Stimulated activated CD4-positive, alpha-beta T cell treated with anti-CD3 and anti-CD28 coated beads, Interleukin-1b, Interleukin-23, amount 100 ng/mL, for 48 hours (primary cell): ENCODE measurements at regions not wholly inside any gene's neighbourhood (a gene's known extent, or its start where the extent isn't known, plus 50 kb on each side); places are given as distances from the start of the nearest gene placed in this dataset.
"Not testable (repeated sequence)": the region's sequence is repeated elsewhere in the genome, so short reads cannot be mapped to it uniquely, and the experiment has no call there.

Experiments
- DNase-seq: peaks from one replicate; pipeline ENCODE4 v3.0.0-alpha.2; 2020

- no peak for DNase-seq
Measured at GRCh38 chr6:154923199-154923869, 71.8 kb upstream of the TIAM2 start.

GRCh38 chr6:154925130-154925529 is 70.0 kb upstream of the TIAM2 start:
- no peak for DNase-seq

GRCh38 chr6:154926366-154926765 is 68.7 kb upstream of the TIAM2 start:
- DNase-seq = no peak

GRCh38 chr6:154928325-154928922 is 66.7 kb upstream of the TIAM2 start:
- DNase-seq = peak; percentile 58

DNA sequence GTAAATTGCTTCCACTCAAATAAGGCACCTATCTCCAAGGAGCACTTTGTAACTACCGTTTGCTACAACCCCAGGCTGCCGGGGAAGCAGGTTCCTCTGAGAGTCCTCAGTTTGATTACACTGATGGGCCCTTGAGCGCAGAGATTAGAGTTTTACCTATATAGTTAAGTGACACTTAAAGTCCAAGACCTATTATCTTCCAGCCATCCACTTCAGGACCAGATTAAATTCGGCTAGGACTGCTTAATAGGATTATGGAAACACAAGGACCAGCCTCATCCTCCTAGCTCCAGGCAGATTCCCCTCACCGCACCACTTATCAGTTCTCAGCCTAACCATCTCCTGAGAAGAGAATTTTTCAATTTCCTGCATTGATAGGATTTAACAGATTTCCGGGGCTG is 64.7 kb upstream of the TIAM2 start:
- DNase-seq = no peak

GRCh38 chr6:154931711-154932424 is 63.2 kb upstream of the TIAM2 start:
- no peak for DNase-seq

DNA sequence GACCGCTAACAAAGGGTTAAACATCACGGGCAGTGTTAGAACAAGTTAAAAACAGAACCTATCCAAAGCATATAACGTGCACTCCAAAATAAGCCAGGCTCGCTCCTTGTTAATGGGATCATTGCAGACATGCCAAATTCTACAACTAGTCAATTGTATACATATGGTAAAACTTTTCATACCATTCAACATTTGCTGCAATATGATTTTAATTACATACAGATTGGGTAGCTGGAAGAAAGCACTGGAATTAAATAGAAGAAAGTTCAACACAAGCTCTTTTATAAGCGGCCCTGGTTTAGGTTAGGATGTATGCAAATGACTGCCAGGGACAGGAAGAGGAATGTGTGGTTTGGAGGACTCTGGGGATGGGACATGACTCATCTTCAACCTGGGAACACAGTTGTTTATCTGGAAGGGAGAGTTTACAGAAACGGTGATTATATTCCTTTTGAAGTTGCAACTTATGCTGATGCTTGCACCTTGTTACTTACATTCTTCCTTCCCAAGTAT is 62.5 kb upstream of the TIAM2 start:
- DNase-seq = no peak

- no peak for DNase-seq
Measured at GRCh38 chr6:154933181-154933827, 61.8 kb upstream of the TIAM2 start.

- DNase-seq = no peak
Measured at GRCh38 chr6:154937306-154938220, 57.6 kb upstream of the TIAM2 start.

DNA sequence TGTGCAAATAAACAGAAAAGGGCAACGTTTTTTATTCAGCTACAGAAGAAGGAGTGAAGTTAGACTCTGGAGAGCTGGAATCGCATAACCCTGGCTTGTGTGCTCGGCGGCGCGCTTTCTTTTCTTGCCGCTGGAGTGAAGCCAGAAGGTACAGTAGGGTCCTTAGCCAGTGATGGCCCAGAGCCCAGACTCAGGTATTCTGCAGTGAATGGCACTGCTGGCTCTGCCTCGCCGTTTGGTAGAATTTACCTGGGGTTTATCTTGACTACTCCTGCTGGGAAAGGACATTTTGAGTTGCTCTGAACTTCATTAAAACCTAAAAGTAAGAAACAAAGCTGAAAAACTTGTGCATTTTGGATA is 56.9 kb upstream of the TIAM2 start:
- DNase-seq = no peak

GRCh38 chr6:154938727-154939285 is 56.3 kb upstream of the TIAM2 start:
- DNase-seq = not testable (repeated sequence)

DNA sequence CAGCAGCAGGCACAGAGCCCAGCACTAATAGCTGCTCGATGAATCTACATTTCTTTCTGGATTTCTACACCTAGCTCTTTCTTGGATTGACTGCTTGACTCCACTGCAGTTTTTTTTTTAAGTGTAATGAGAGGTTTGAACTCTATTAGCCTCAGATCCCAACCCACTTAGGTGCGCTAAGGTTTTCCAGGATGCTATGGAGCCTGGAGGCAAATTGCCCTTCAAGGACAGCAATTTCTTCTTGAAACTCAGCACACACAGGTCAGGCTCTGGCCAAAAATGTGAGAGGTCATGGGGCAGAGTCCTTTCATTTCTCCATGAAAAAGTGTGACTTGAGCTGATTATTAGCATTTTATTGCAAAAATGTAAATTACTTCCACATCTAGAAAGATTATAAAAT is 52.3 kb upstream of the TIAM2 start:
- DNase-seq = no peak

DNA sequence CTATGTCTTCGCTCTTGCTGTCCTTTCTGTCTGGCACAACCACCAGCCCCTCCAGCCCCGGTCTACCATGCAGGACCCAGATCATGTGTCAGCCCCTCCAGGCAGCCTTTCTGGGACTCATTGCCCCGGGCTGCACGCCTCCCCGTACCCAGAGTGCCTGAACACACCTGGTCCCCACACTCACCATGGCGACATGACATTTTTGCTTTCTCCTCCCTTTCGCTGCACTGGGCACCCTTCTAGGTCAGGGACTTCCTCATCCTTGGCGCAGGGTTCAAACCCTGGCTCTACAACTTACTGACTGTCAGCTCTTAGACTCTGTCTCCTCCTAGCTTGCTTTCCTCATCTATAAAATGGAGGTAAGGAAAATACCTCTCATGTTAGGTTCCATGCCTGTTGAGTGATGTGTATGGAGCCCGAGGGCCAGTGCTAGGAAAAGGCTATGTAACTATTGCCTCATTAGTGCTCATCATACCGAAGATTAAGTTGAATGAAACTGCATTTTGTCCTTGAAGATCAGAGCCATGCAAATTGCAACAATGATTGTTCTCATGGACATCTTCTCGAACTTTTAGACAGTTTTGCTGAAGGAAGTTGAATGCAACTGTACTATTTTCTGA is 49.7 kb upstream of the TIAM2 start:
- no peak for DNase-seq
